DND-41 (cell line): ENCODE measurements at regions not wholly inside any gene's neighbourhood (a gene's known extent, or its start where the extent isn't known, plus 50 kb on each side); places are given as distances from the start of the nearest gene placed in this dataset.

Experiments
- EZH2 ChIP-seq: IDR thresholded peaks from 3 replicates; pipeline ENCODE4 v1.6.1; 2012; ENCODE audit warnings: borderline replicate concordance, low read depth, mild to moderate bottlenecking, moderate library complexity, low read length, inconsistent platforms; ENCODE audit not compliant: severe bottlenecking
- TF ChIP-seq, protein P1 (sequence below): IDR thresholded peaks from 2 replicates; pipeline ENCODE4 v1.5.1; 2012; ENCODE audit warnings: borderline replicate concordance, low read length, moderate library complexity, mild to moderate bottlenecking; ENCODE audit not compliant: poor library complexity, severe bottlenecking; ENCODE audit errors: extremely low read depth

- TF ChIP-seq, protein P1, sequence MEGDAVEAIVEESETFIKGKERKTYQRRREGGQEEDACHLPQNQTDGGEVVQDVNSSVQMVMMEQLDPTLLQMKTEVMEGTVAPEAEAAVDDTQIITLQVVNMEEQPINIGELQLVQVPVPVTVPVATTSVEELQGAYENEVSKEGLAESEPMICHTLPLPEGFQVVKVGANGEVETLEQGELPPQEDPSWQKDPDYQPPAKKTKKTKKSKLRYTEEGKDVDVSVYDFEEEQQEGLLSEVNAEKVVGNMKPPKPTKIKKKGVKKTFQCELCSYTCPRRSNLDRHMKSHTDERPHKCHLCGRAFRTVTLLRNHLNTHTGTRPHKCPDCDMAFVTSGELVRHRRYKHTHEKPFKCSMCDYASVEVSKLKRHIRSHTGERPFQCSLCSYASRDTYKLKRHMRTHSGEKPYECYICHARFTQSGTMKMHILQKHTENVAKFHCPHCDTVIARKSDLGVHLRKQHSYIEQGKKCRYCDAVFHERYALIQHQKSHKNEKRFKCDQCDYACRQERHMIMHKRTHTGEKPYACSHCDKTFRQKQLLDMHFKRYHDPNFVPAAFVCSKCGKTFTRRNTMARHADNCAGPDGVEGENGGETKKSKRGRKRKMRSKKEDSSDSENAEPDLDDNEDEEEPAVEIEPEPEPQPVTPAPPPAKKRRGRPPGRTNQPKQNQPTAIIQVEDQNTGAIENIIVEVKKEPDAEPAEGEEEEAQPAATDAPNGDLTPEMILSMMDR, result no peak
- no peak for TF ChIP-seq EZH2
Measured at GRCh38 chr22:49712195-49712791, 115.4 kb downstream of the BRD1 start.
